Ishikawa (cell line): ENCODE measurements at regions not wholly inside any gene's neighbourhood (a gene's known extent, or its start where the extent isn't known, plus 50 kb on each side); places are given as distances from the start of the nearest gene placed in this dataset.

Experiments
- CEBPB ChIP-seq: IDR thresholded peaks from 2 replicates; pipeline ENCODE4 v1.6.1; 2012
- CREB1 ChIP-seq: IDR thresholded peaks from 2 replicates; pipeline ENCODE4 v1.6.1; 2012; ENCODE audit warnings: low read depth
- EGR1 ChIP-seq: IDR thresholded peaks from 2 replicates; pipeline ENCODE4 v1.6.1; 2012
- EP300 ChIP-seq: IDR thresholded peaks from 2 replicates; pipeline ENCODE4 v1.6.1; 2012; ENCODE audit warnings: borderline replicate concordance
- FOXM1 ChIP-seq: IDR thresholded peaks from 2 replicates; pipeline ENCODE4 v1.6.1; 2012; ENCODE audit warnings: low read depth, borderline replicate concordance
- NFIC ChIP-seq: IDR thresholded peaks from 2 replicates; pipeline ENCODE4 v1.6.1; 2012
- RAD21 ChIP-seq: IDR thresholded peaks from 2 replicates; pipeline ENCODE4 v1.6.1; 2012; ENCODE audit warnings: low read depth
- REST ChIP-seq: IDR thresholded peaks from 2 replicates; pipeline ENCODE4 v1.6.1; 2012; ENCODE audit warnings: low read depth, mild to moderate bottlenecking
- TAF1 ChIP-seq: IDR thresholded peaks from 2 replicates; pipeline ENCODE4 v1.6.1; 2012; ENCODE audit warnings: low read depth, mild to moderate bottlenecking
- TCF12 ChIP-seq: IDR thresholded peaks from 2 replicates; pipeline ENCODE4 v1.6.1; 2012; ENCODE audit warnings: low read depth
- TEAD4 ChIP-seq: IDR thresholded peaks from 2 replicates; pipeline ENCODE4 v1.6.1; 2012
- USF1 ChIP-seq: IDR thresholded peaks from 2 replicates; pipeline ENCODE4 v1.6.1; 2012
- YY1 ChIP-seq: IDR thresholded peaks from 2 replicates; pipeline ENCODE4 v1.6.1; 2012; ENCODE audit warnings: low read depth
- ZBTB7A ChIP-seq: IDR thresholded peaks from 2 replicates; pipeline ENCODE4 v1.6.1; 2012; ENCODE audit warnings: low read depth
- TF ChIP-seq, protein P1 (sequence below): IDR thresholded peaks from 2 replicates; pipeline ENCODE4 v1.6.1; 2012

DNA sequence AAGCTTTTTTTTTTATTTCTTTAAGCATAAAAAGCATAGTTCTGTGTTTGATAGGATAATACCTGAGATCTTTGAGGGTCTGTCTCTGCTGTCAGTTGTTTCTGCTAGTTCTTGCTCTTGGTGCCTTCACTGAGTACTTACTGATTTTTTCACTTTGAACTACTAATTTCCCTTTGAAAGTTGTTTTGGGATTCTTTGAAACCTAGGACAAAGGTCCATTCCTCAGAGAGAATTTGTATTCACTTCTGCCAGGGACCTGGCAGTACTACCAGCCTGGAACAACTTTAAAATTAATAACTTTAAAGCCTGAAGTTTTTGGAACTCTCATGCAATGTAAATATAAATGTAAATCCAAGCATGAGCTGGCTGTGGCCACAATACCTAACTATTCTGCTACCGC is 190.1 kb downstream of the TM2D1 start:
- no peak for TF ChIP-seq RAD21
- TF ChIP-seq TAF1: no peak
- TF ChIP-seq USF1: no peak
- TF ChIP-seq EP300: no peak
- no peak for TF ChIP-seq EGR1
- TF ChIP-seq TEAD4: no peak
- TF ChIP-seq CREB1: no peak

DNA sequence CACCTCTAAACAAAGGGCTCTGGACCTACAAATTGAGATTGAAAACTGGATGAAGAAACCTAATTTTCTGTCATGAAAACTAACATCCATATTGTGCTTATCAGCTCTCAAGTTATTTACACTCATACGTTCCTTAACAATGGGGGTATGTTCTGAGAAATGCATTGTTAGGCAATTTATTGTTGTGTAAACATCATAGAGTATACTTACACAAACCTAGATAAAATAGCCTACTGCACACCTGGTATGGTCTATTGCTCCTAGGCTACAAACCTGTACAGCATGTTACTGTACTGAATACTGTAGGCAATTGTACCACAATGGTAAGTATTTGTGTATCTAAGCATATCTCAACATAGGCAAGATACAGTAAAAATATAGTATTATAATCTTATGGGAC is 191.4 kb downstream of the TM2D1 start:
- TF ChIP-seq, protein P1, sequence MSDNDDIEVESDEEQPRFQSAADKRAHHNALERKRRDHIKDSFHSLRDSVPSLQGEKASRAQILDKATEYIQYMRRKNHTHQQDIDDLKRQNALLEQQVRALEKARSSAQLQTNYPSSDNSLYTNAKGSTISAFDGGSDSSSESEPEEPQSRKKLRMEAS: no peak
- no peak for TF ChIP-seq RAD21
- TF ChIP-seq NFIC: no peak
- no peak for TF ChIP-seq CEBPB
- no peak for TF ChIP-seq EGR1
- no peak for TF ChIP-seq ZBTB7A
- TF ChIP-seq CREB1: no peak
- TF ChIP-seq FOXM1: no peak
- TF ChIP-seq REST: no peak
- TF ChIP-seq USF1: no peak
- no peak for TF ChIP-seq TAF1
- no peak for TF ChIP-seq TCF12
- no peak for TF ChIP-seq TEAD4
- TF ChIP-seq YY1: no peak

DNA sequence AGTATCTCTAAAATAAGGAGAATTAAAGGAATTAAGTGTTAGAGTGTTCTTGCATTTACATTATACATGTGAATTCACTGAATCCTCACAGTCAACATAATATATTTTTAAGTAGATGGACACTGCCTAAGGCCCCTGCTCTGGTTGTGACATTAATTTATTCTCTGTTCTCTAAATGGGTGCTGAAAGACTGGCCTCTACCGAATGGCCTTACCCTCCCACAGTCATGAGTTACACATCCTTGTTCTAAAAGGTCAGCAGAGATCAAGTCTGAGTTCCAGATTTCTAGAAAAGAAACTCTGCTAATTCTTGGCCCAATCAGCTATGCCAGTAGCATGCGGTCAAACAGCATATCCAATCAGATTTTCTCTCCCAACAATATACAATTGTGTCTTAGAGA is 193.2 kb downstream of the TM2D1 start:
- no peak for TF ChIP-seq NFIC
- TF ChIP-seq YY1: no peak
- no peak for TF ChIP-seq REST
- TF ChIP-seq, protein P1: no peak

GRCh38 chr1:61523893-61524605 is 200.9 kb downstream of the TM2D1 start:
- TF ChIP-seq USF1 (no peak), EGR1 (no peak), TAF1 (no peak), CREB1 (no peak), RAD21 (no peak), NFIC (no peak), REST (no peak), FOXM1 (no peak), EP300 (no peak), ZBTB7A (no peak), CEBPB (no peak)
- TF ChIP-seq, protein P1: no peak
